Neural progenitor cell (in vitro differentiated cells): ENCODE measurements at regions not wholly inside any gene's neighbourhood (a gene's known extent, or its start where the extent isn't known, plus 50 kb on each side); places are given as distances from the start of the nearest gene placed in this dataset.

ENCODE experiments used
- DNase-seq: peaks from one replicate; pipeline ENCODE4 v3.0.0-alpha.2; 2016; ENCODE audit warnings: low spot score
- H2AFZ ChIP-seq: fragments of 200-600 bp; sonication (generic); replicated peaks from 2 replicates; pipeline ENCODE4 v1.6.1; 2016; ENCODE audit warnings: antibody characterized with exemption
- H3F3A ChIP-seq: fragments of 200-600 bp; sonication (generic); 2 replicates; pipeline ENCODE4 v1.6.1; 2016; ENCODE audit warnings: antibody characterized with exemption, low read depth
- H3K27ac ChIP-seq: fragments of 200-600 bp; sonication (generic); 2 replicates; pipeline ENCODE4 v1.5.1; 2016; ENCODE audit warnings: mild to moderate bottlenecking
- H3K27me3 ChIP-seq: fragments of 200-600 bp; sonication (generic); 2 replicates; pipeline ENCODE4 v1.6.1; 2016; ENCODE audit warnings: mild to moderate bottlenecking, moderate library complexity
- H3K36me3 ChIP-seq: fragments of 200-600 bp; sonication (generic); 2 replicates; pipeline ENCODE4 v1.5.1; 2016
- H3K4me1 ChIP-seq: fragments of 200-600 bp; sonication (generic); 2 replicates; pipeline ENCODE4 v1.6.1; 2016; ENCODE audit warnings: mixed run types
- H3K4me2 ChIP-seq: fragments of 200-600 bp; sonication (generic); 2 replicates; pipeline ENCODE4 v1.6.1; 2016
- H3K4me3 ChIP-seq: fragments of 200-600 bp; sonication (generic); 2 replicates; pipeline ENCODE4 v1.5.1; 2016
- H3K79me2 ChIP-seq: fragments of 200-600 bp; sonication (generic); 2 replicates; pipeline ENCODE4 v1.6.1; 2016; ENCODE audit warnings: low read depth
- H3K9ac ChIP-seq: fragments of 200-600 bp; sonication (generic); 2 replicates; pipeline ENCODE4 v1.6.1; 2016
- H3K9me3 ChIP-seq: fragments of 200-600 bp; sonication (generic); 2 replicates; pipeline ENCODE4 v1.5.1; 2016; ENCODE audit warnings: low read depth
- H4K20me1 ChIP-seq: fragments of 200-600 bp; sonication (generic); 2 replicates; pipeline ENCODE4 v1.6.1; 2016; ENCODE audit warnings: low read depth
- H3K27ac Mint-ChIP-seq: 3 replicates; pipeline ENCODE4 v1.8.0; 2021; ENCODE audit warnings: mixed read lengths
- H3K27me3 Mint-ChIP-seq: 2 replicates; pipeline ENCODE4 v1.8.0; 2022; ENCODE audit warnings: low read depth, mild to moderate bottlenecking, inconsistent platforms, moderate library complexity, mixed read lengths; ENCODE audit not compliant: insufficient read depth
- H3K36me3 Mint-ChIP-seq: 3 replicates; pipeline ENCODE4 v1.8.0; 2021; ENCODE audit warnings: mixed read lengths
- H3K4me1 Mint-ChIP-seq: 3 replicates; pipeline ENCODE4 v1.8.0; 2021; ENCODE audit warnings: mixed read lengths
- H3K4me3 Mint-ChIP-seq: 3 replicates; pipeline ENCODE4 v1.8.0; 2021; ENCODE audit warnings: mild to moderate bottlenecking, moderate library complexity, mixed read lengths
- H3K9me3 Mint-ChIP-seq: 3 replicates; pipeline ENCODE4 v1.8.0; 2020; ENCODE audit warnings: mixed read lengths
- CTCF ChIP-seq: fragments of 200-600 bp; sonication (generic); IDR thresholded peaks from 2 replicates; pipeline ENCODE4 v1.5.1; 2017; ENCODE audit warnings: antibody characterized with exemption, mild to moderate bottlenecking
- EZH2 ChIP-seq: fragments of 200-600 bp; sonication (generic); IDR thresholded peaks from 2 replicates; pipeline ENCODE4 v1.6.1; 2017; ENCODE audit warnings: antibody characterized with exemption, mild to moderate bottlenecking, moderate library complexity
- EZH2phosphoT487 ChIP-seq: fragments of 200-600 bp; sonication (generic); IDR thresholded peaks from 2 replicates; pipeline ENCODE4 v1.6.1; 2017; ENCODE audit warnings: antibody characterized with exemption

GRCh38 chr3:1929788-1930414, 168.8 kb upstream of the CNTN4 start:
- no peaks in the 10 kb centered on the region for H3K27me3 ChIP-seq
- no peaks in the 10 kb centered on the region for H3F3A ChIP-seq
- no peak overlapping the region for H3K9ac ChIP-seq
- no peak for DNase-seq
- no peak overlapping the region for H3K27ac ChIP-seq
- Mint-ChIP-seq H3K4me3 (no peak overlapping the region), H3K9me3 (no peaks in the 10 kb centered on the region), H3K4me1 (no peaks in the 10 kb centered on the region), H3K36me3 (no peaks in the 10 kb centered on the region), H3K27ac (no peak overlapping the region), H3K27me3 (no peaks in the 10 kb centered on the region)
- no peak for TF ChIP-seq EZH2
- no peak for TF ChIP-seq EZH2phosphoT487
- no peak for TF ChIP-seq CTCF
- H3K4me1 ChIP-seq = no peaks in the 10 kb centered on the region
- H4K20me1 ChIP-seq = no peaks in the 10 kb centered on the region
- no peaks in the 10 kb centered on the region for H3K9me3 ChIP-seq
- no peaks in the 10 kb centered on the region for H3K36me3 ChIP-seq
- H3K4me3 ChIP-seq = no peak overlapping the region
- no peaks in the 10 kb centered on the region for H3K79me2 ChIP-seq
- H3K4me2 ChIP-seq = no peak overlapping the region
- no peak overlapping the region for H2AFZ ChIP-seq

- H3K36me3 ChIP-seq = no peaks in the 10 kb centered on the region
- H3K9me3 Mint-ChIP-seq = no peaks in the 10 kb centered on the region
- no peak overlapping the region for H3K27ac ChIP-seq
- H3K27me3 ChIP-seq = no peaks in the 10 kb centered on the region
- H4K20me1 ChIP-seq = no peaks in the 10 kb centered on the region
- H3K4me1 Mint-ChIP-seq = no peaks in the 10 kb centered on the region
- no peaks in the 10 kb centered on the region for H3F3A ChIP-seq
- no peaks in the 10 kb centered on the region for H3K79me2 ChIP-seq
- no peak for DNase-seq
- no peak overlapping the region for H3K4me2 ChIP-seq
- H3K4me3 ChIP-seq = no peak overlapping the region
- no peaks in the 10 kb centered on the region for H3K27me3 Mint-ChIP-seq
- H3K4me3 Mint-ChIP-seq = no peak overlapping the region
- H3K27ac Mint-ChIP-seq = no peak overlapping the region
- H3K9me3 ChIP-seq = no peaks in the 10 kb centered on the region
- no peaks in the 10 kb centered on the region for H3K36me3 Mint-ChIP-seq
- no peak overlapping the region for H3K9ac ChIP-seq
- no peaks in the 10 kb centered on the region for H3K4me1 ChIP-seq
- TF ChIP-seq EZH2 (no peak), CTCF (no peak), EZH2phosphoT487 (no peak)
- no peak overlapping the region for H2AFZ ChIP-seq
These were observed 159.7 kb upstream of the CNTN4 start for GRCh38 chr3:1938975-1939374.

GRCh38 chr3:1942781-1943180, 155.9 kb upstream of the CNTN4 start:
- Histone ChIP-seq H3K4me1 (no peaks in the 10 kb centered on the region), H3K9me3 (no peaks in the 10 kb centered on the region), H3F3A (no peaks in the 10 kb centered on the region), H3K27me3 (no peaks in the 10 kb centered on the region), H3K9ac (no peak overlapping the region), H3K79me2 (no peaks in the 10 kb centered on the region), H4K20me1 (no peaks in the 10 kb centered on the region), H3K4me3 (no peak overlapping the region), H2AFZ (no peak overlapping the region), H3K4me2 (no peak overlapping the region), H3K36me3 (no peaks in the 10 kb centered on the region), H3K27ac (no peak overlapping the region)
- DNase-seq = no peak
- no peaks in the 10 kb centered on the region for H3K27me3 Mint-ChIP-seq
- no peaks in the 10 kb centered on the region for H3K9me3 Mint-ChIP-seq
- H3K4me1 Mint-ChIP-seq = no peaks in the 10 kb centered on the region
- TF ChIP-seq EZH2phosphoT487 (no peak), CTCF (no peak), EZH2 (no peak)
- no peak overlapping the region for H3K27ac Mint-ChIP-seq
- H3K4me3 Mint-ChIP-seq = no peak overlapping the region
- H3K36me3 Mint-ChIP-seq = no peaks in the 10 kb centered on the region
